GM12872 (cell line): ENCODE measurements at regions not wholly inside any gene's neighbourhood (a gene's known extent, or its start where the extent isn't known, plus 50 kb on each side); places are given as distances from the start of the nearest gene placed in this dataset.

ENCODE experiments used
- TF ChIP-seq, protein P1 (sequence below): IDR thresholded peaks from 3 replicates; pipeline ENCODE4 v1.5.1; 2011; ENCODE audit warnings: low read depth, mild to moderate bottlenecking, low read length, moderate library complexity; ENCODE audit not compliant: insufficient read depth

DNA sequence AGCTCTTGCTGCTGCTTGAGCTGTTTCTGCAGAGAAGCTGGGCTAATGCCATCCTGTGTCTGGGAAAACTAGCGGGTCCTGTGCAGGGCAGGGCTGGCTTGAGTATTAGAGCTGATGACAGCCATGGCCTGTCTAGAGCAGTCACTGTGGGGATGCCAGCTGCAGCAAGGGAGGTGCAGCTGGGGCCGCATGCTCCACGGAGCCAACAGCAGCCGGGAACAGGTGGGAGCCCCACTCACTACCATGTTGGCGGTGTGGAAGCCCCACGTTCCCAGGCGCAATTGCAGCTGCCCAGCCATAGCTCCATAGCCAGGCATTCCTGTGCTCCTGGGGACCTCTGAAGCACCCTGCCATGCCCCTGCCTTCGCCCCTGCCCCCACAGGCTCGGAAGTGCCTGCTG lies 212.9 kb downstream of the TFAP2C start:
- TF ChIP-seq, protein P1, sequence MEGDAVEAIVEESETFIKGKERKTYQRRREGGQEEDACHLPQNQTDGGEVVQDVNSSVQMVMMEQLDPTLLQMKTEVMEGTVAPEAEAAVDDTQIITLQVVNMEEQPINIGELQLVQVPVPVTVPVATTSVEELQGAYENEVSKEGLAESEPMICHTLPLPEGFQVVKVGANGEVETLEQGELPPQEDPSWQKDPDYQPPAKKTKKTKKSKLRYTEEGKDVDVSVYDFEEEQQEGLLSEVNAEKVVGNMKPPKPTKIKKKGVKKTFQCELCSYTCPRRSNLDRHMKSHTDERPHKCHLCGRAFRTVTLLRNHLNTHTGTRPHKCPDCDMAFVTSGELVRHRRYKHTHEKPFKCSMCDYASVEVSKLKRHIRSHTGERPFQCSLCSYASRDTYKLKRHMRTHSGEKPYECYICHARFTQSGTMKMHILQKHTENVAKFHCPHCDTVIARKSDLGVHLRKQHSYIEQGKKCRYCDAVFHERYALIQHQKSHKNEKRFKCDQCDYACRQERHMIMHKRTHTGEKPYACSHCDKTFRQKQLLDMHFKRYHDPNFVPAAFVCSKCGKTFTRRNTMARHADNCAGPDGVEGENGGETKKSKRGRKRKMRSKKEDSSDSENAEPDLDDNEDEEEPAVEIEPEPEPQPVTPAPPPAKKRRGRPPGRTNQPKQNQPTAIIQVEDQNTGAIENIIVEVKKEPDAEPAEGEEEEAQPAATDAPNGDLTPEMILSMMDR: no peak

DNA sequence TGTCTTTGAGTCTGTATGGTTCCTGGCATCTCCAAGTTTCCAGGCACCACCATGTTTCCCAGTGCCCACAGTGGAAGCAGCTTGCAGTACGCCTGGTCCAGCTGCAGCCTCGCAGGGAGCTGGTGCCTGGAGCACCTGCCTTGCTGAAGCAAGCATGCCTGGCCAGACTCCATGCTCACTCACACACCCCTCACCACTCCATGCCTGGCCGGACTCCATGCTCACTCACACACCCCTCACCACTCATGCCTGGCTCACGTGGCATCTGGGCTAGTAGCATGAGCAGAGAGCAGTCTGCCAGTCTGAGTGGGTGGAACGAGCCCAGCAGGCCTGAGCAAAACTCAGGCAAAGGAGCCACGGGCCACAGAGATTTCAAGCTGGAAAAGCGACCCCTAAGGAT lies 214.3 kb downstream of the TFAP2C start:
- TF ChIP-seq, protein P1: no peak

DNA sequence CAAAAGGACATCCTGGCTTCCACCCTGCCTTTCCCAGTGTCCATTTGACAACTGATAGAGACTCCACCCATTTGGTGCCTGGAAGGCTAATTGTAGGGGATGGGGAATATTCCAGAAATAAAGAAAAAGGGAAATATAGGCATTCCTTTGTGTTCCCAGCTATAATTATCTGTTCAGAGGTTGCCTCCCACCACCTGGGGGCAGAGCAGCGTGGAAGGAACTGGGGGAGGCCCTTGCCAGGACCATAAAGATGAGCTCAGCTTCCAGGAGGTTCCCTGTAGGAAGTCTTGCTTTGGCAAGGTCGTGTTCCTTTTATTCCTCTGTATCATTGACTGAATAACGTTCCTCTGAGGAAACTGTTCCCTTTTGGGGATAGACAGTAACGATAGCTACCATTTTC lies 214.7 kb downstream of the TFAP2C start:
- TF ChIP-seq, protein P1: no peak

DNA sequence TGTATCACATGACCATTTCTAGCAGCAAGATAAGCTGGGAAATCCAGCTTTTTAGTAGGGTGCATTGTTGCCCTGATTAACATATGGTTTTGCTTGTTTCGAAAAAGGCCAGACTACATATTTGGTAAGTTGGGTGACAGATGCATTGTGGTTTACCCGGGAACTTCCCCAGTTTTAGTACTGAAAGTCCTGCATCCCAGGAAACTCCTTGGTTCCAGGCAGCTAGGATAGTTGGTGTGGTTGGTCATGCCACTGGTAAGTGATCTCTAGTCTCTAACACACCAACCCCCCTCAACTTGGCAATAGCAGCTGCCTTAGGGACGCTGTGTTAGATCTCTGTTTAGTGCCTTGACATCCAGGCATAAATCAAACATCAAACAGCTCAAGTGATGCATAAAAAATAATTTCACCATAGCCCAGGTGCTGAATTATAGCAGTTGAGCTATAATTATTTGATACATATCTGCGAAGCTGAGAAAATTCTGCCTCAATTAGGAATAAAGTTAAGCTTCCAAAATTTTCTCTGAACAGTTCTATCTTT lies 216.5 kb downstream of the TFAP2C start:
- TF ChIP-seq, protein P1: no peak

DNA sequence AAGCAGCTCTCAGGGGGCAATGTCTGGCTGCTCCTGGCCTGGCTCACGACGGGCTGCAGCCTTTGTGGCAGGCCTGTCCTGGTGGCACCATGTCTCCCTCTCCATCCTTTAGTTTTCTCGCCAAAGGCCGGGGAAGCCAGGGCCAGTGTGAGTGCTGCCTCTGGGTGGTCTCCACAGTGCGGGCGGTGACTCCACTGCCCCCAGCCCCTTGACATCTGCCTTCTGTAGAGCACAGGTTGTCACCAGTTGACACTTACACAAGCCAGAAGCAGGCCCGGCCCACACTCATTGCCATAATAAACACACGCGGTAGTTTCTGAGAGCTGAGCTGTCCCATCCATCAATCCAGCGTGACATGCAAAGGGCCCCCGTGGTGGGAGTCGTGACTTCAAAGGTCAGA lies 219.5 kb downstream of the TFAP2C start:
- TF ChIP-seq, protein P1: no peak

DNA sequence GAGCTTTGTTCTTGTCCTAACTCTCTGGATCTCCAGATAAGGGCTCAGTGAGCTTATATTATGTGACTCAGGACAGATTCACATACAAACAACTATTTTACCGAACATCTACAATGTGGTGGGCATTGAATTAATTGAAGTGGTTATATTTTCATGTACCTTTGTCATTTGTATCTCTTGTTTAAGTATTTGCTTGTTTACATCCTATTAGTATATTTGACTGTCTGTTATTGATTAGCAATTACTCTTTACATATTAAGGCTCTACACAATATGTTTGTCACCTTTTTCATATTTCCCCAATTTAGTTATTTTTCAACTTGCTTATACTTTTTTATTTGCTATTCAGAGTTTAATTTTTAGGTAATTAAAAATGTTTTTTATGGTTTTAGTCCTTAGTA lies 222.4 kb downstream of the TFAP2C start:
- TF ChIP-seq, protein P1: no peak

DNA sequence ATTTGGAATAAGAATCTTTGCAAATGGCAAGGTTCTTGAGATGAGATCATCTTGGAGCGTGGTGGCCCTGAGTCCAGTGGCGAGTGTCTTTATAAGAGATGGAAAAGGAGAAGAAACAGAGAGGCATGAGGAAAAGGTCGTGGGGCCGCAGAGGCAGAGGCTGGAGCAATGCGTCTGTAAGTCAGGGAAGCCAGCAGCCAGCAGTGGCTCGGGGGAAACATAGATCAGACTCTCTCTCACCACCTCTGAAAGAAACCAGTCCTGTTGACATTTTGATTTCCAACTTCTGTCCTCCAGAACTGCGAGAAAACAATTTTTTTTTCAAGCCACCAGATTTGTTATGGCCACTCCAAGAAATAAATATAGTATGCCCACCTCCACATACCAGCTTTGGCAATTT lies 226.6 kb downstream of the TFAP2C start:
- TF ChIP-seq, protein P1: no peak

DNA sequence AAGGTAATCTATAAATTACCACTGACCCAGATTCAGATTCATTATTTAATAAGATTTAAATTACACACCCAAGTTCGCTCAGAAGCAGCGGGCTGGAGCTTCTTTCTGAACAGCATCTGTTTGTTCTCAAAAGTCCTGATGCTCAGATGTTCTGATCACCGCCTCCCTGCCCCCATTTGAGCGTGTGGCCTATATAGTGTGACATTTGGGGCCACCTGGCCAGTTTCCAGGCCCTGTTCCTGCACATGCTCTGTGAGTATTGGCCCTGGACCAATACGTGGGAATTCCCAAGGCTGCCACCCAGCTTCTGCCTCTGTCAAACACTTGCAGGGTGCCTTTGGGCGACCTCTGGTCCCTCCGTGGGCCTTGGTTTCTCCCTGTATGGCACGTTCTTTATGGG lies 228.8 kb downstream of the TFAP2C start:
- TF ChIP-seq, protein P1: no peak
